ENCODE measurements at regions not wholly inside any gene's neighbourhood (a gene's known extent, or its start where the extent isn't known, plus 50 kb on each side); places are given as distances from the start of the nearest gene placed in this dataset.

GRCh38 chr5:146940295-146940694, 61.7 kb upstream of the PPP2R2B start:
- Histone ChIP-seq H3K9me3 (ENCODE audit: control insufficient read depth in 2 of 2, low read length in 2 of 2) (no peaks in the 10 kb centered on the region), H3K27me3 (ENCODE audit: control insufficient read depth, insufficient read depth, low read length) (no peaks in the 10 kb centered on the region), H3K36me3 (ENCODE audit: control insufficient read depth, insufficient read depth, low read length) (no peaks in the 10 kb centered on the region), H3K4me3 (ENCODE audit: low read depth, low read length) (no peak overlapping the region), H3K4me1 (ENCODE audit: control insufficient read depth, insufficient read depth, low read length, poor library complexity, severe bottlenecking) (no peaks in the 10 kb centered on the region), H3K27ac (ENCODE audit: insufficient read depth, low read length, poor library complexity, severe bottlenecking) (no peak overlapping the region)
- Mint-ChIP-seq H3K4me1 (no peaks in the 10 kb centered on the region), H3K27me3 (peaks cover 5% of the 10 kb centered on the region), H3K4me3 (no peak overlapping the region), H3K36me3 (no peaks in the 10 kb centered on the region), H3K9me3 (no peaks in the 10 kb centered on the region), H3K27ac (no peak overlapping the region)
- ATAC-seq (ENCODE audit: low read depth in 2 of 2) (no peak), DNase-seq (no peak)

GRCh38 chr5:146944019-146944418, 65.5 kb upstream of the PPP2R2B start:
- Mint-ChIP-seq H3K36me3 (no peaks in the 10 kb centered on the region), H3K27me3 (peaks cover 5% of the 10 kb centered on the region), H3K27ac (no peak overlapping the region), H3K4me3 (no peak overlapping the region), H3K9me3 (no peaks in the 10 kb centered on the region), H3K4me1 (peaks cover 0 to 3% (median 0%) of the 10 kb centered on the region in 4 donors)
- no peak for DNase-seq
- ATAC-seq (ENCODE audit: low read depth in 2 of 2) = no peak
- H3K4me1 ChIP-seq (ENCODE audit: control insufficient read depth, insufficient read depth, low read length, poor library complexity, severe bottlenecking) = no peaks in the 10 kb centered on the region
- H3K4me3 ChIP-seq (ENCODE audit: low read depth, low read length) = no peak overlapping the region
- H3K9me3 ChIP-seq (ENCODE audit: control insufficient read depth in 2 of 2, low read length in 2 of 2) = no peaks in the 10 kb centered on the region
- H3K27me3 ChIP-seq (ENCODE audit: control insufficient read depth, insufficient read depth, low read length) = no peaks in the 10 kb centered on the region
- H3K27ac ChIP-seq (ENCODE audit: insufficient read depth, low read length, poor library complexity, severe bottlenecking) = no peak overlapping the region
- no peaks in the 10 kb centered on the region for H3K36me3 ChIP-seq (ENCODE audit: control insufficient read depth, insufficient read depth, low read length)

GRCh38 chr5:146944764-146945616, 66.4 kb upstream of the PPP2R2B start:
- H3K9me3 Mint-ChIP-seq = peaks cover 0 to 2% (median 0%) of the 10 kb centered on the region in 7 donors
- no peak overlapping the region for H3K27ac ChIP-seq (ENCODE audit: insufficient read depth, low read length, poor library complexity, severe bottlenecking)
- H3K27ac Mint-ChIP-seq = no peak overlapping the region
- H3K4me1 ChIP-seq (ENCODE audit: control insufficient read depth, insufficient read depth, low read length, poor library complexity, severe bottlenecking) = no peaks in the 10 kb centered on the region
- no peak overlapping the region for H3K4me3 ChIP-seq (ENCODE audit: low read depth, low read length)
- ATAC-seq (ENCODE audit: low read depth in 2 of 2) (no peak), DNase-seq (no peak)
- H3K9me3 ChIP-seq (ENCODE audit: control insufficient read depth in 2 of 2, low read length in 2 of 2) = no peaks in the 10 kb centered on the region
- peaks cover 2% of the 10 kb centered on the region for H3K27me3 Mint-ChIP-seq
- H3K36me3 ChIP-seq (ENCODE audit: control insufficient read depth, insufficient read depth, low read length) = no peaks in the 10 kb centered on the region
- no peak overlapping the region for H3K4me3 Mint-ChIP-seq
- H3K27me3 ChIP-seq (ENCODE audit: control insufficient read depth, insufficient read depth, low read length) = no peaks in the 10 kb centered on the region
- peaks cover 0 to 3% (median under 1%) of the 10 kb centered on the region in 4 donors for H3K4me1 Mint-ChIP-seq
- H3K36me3 Mint-ChIP-seq = no peaks in the 10 kb centered on the region

- Mint-ChIP-seq H3K4me3 (no peak overlapping the region), H3K4me1 (peaks cover 0 to 3% (median under 1%) of the 10 kb centered on the region in 4 donors), H3K27ac (no peak overlapping the region), H3K36me3 (no peaks in the 10 kb centered on the region), H3K27me3 (no peaks in the 10 kb centered on the region), H3K9me3 (peaks cover 0 to 2% (median 0%) of the 10 kb centered on the region in 7 donors)
- DNase-seq (no peak), ATAC-seq (ENCODE audit: low read depth in 2 of 2) (no peak)
- H3K9me3 ChIP-seq (ENCODE audit: control insufficient read depth in 2 of 2, low read length in 2 of 2) = no peaks in the 10 kb centered on the region
- no peaks in the 10 kb centered on the region for H3K27me3 ChIP-seq (ENCODE audit: control insufficient read depth, insufficient read depth, low read length)
- no peak overlapping the region for H3K4me3 ChIP-seq (ENCODE audit: low read depth, low read length)
- H3K4me1 ChIP-seq (ENCODE audit: control insufficient read depth, insufficient read depth, low read length, poor library complexity, severe bottlenecking) = no peaks in the 10 kb centered on the region
- no peaks in the 10 kb centered on the region for H3K36me3 ChIP-seq (ENCODE audit: control insufficient read depth, insufficient read depth, low read length)
- H3K27ac ChIP-seq (ENCODE audit: insufficient read depth, low read length, poor library complexity, severe bottlenecking) = no peak overlapping the region
Measured at GRCh38 chr5:146945617-146946084, 67.1 kb upstream of the PPP2R2B start.

DNA sequence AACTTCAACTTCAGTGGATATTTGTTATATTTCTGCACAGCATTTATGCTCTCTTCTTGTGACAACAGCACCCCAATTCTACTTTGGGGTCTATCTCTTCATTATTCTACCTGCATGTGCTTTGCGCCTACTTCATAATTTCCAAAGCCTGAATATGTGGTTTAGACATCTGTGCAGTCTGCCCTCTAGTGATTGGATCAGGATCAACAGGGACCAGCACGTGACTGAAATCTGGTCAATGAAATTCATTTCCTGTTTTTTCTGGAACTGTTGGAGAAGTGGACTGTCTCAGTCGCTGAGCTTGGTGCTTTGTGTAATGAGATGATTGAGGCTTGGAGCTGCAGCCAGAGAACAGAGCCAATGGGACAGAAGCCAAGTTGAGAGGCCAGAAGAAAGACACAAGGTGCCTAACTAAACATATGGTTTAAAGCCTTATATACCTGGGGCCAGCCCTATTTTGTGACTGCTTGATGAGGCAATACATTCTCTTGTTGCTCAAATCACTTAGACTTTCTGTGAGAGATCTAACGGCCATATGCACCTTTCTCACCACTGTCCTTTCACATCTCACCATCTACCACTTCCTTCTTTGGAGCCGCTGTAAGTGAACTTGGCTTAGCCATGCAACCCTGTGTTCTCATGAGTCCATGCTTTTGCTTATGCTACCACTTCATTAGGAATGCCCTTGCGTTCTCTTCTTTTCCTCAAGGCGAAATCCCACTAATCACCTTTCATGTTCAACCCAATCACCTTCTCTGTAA, 68.8 kb upstream of the PPP2R2B start:
- peak in 2 of 3 donors; percentile 2 to 15 for DNase-seq
- Mint-ChIP-seq H3K9me3 (peaks cover 0 to 2% (median 0%) of the 10 kb centered on the region in 7 donors), H3K4me1 (peaks cover 0 to 3% (median under 1%) of the 10 kb centered on the region in 4 donors), H3K4me3 (no peak overlapping the region), H3K27ac (no peak overlapping the region), H3K36me3 (no peaks in the 10 kb centered on the region), H3K27me3 (peaks cover 6% of the 10 kb centered on the region)
- Histone ChIP-seq H3K27me3 (ENCODE audit: control insufficient read depth, insufficient read depth, low read length) (no peaks in the 10 kb centered on the region), H3K9me3 (ENCODE audit: control insufficient read depth in 2 of 2, low read length in 2 of 2) (no peaks in the 10 kb centered on the region), H3K4me3 (ENCODE audit: low read depth, low read length) (no peak overlapping the region), H3K4me1 (ENCODE audit: control insufficient read depth, insufficient read depth, low read length, poor library complexity, severe bottlenecking) (no peaks in the 10 kb centered on the region), H3K27ac (ENCODE audit: insufficient read depth, low read length, poor library complexity, severe bottlenecking) (no peak overlapping the region), H3K36me3 (ENCODE audit: control insufficient read depth, insufficient read depth, low read length) (no peaks in the 10 kb centered on the region)
- no peak for ATAC-seq (ENCODE audit: low read depth in 2 of 2)

DNA sequence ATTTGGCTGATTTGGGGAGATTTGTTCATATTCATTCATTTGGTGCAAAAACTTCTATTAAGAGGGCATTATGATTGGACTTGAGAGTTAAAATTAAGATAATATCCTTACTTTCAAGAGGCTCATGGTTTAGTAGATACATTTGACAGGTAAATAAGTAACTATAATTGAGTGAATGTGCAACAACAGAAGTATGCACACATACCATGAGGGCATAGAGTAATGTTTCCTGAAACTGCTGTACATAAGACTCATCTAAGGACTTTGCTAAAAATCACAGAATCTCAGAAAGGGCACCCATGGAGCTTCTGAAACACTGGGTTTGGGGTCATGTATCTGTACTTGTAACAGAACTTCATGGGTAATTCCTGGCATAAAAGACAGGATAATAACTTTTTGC, 70.1 kb upstream of the PPP2R2B start:
- Mint-ChIP-seq H3K27me3 (peaks cover 11% of the 10 kb centered on the region), H3K4me3 (no peak overlapping the region), H3K4me1 (peaks cover 0 to 3% (median under 1%) of the 10 kb centered on the region in 4 donors), H3K36me3 (no peaks in the 10 kb centered on the region), H3K9me3 (peaks cover 0 to 2% (median 0%) of the 10 kb centered on the region in 7 donors), H3K27ac (no peak overlapping the region)
- no peaks in the 10 kb centered on the region for H3K9me3 ChIP-seq (ENCODE audit: control insufficient read depth in 2 of 2, low read length in 2 of 2)
- DNase-seq (no peak), ATAC-seq (ENCODE audit: low read depth in 2 of 2) (no peak)
- H3K4me3 ChIP-seq (ENCODE audit: low read depth, low read length) = no peak overlapping the region
- no peak overlapping the region for H3K27ac ChIP-seq (ENCODE audit: insufficient read depth, low read length, poor library complexity, severe bottlenecking)
- no peaks in the 10 kb centered on the region for H3K4me1 ChIP-seq (ENCODE audit: control insufficient read depth, insufficient read depth, low read length, poor library complexity, severe bottlenecking)
- no peaks in the 10 kb centered on the region for H3K36me3 ChIP-seq (ENCODE audit: control insufficient read depth, insufficient read depth, low read length)
- no peaks in the 10 kb centered on the region for H3K27me3 ChIP-seq (ENCODE audit: control insufficient read depth, insufficient read depth, low read length)

DNA sequence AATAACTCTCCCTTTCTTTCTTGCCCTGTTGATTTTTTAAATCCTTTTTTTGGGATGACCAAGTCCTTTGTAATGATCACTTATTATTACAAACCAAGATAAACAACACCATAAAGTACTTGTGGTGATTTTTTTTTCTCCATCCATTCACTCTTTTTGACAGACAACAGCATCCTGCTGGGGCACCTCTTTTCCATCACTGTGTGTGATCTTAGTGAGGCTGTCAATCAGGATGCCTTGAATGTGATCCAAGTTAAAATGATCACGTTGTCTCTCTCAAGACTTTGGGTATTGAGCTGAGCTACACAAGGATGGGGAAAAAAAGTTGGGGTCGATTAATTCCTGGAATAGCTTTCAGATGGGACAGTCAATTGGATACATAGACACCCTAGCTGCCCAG, 73.6 kb upstream of the PPP2R2B start:
- ATAC-seq (ENCODE audit: low read depth in 2 of 2) = no peak
- H3K4me3 Mint-ChIP-seq = no peak overlapping the region
- Histone ChIP-seq H3K4me3 (ENCODE audit: low read depth, low read length) (no peak overlapping the region), H3K27me3 (ENCODE audit: control insufficient read depth, insufficient read depth, low read length) (peaks cover 1% of the 10 kb centered on the region), H3K27ac (ENCODE audit: insufficient read depth, low read length, poor library complexity, severe bottlenecking) (no peak overlapping the region), H3K36me3 (ENCODE audit: control insufficient read depth, insufficient read depth, low read length) (no peaks in the 10 kb centered on the region), H3K9me3 (ENCODE audit: control insufficient read depth in 2 of 2, low read length in 2 of 2) (no peaks in the 10 kb centered on the region), H3K4me1 (ENCODE audit: control insufficient read depth, insufficient read depth, low read length, poor library complexity, severe bottlenecking) (no peaks in the 10 kb centered on the region)
- no peak overlapping the region for H3K27ac Mint-ChIP-seq
- H3K27me3 Mint-ChIP-seq = peaks cover 29% of the 10 kb centered on the region
- no peaks in the 10 kb centered on the region for H3K36me3 Mint-ChIP-seq
- peaks cover 0 to 2% (median 0%) of the 10 kb centered on the region in 7 donors for H3K9me3 Mint-ChIP-seq
- peaks cover 0 to 3% (median under 1%) of the 10 kb centered on the region in 4 donors for H3K4me1 Mint-ChIP-seq
- DNase-seq = no peak
